Spleen (tissue), 11 donors: ENCODE measurements at regions not wholly inside any gene's neighbourhood (a gene's known extent, or its start where the extent isn't known, plus 50 kb on each side); places are given as distances from the start of the nearest gene placed in this dataset.

Experiments used
- DNase-seq: peaks from one replicate; pipeline ENCODE4 v3.0.0-alpha.2; 2020
- H3K27ac ChIP-seq, 8 donors: fragments of 200-600 bp; sonication (generic) in 7 of 8; 1 replicate in 4 of 8; 2 replicates in 4 of 8; pipeline versions ENCODE4 v1.5.0 to v1.8.0; 2016 to 2021; ENCODE audit warnings: inconsistent platforms in 4 of 8, mild to moderate bottlenecking in 4 of 8, moderate library complexity in 1 of 8
- H3K27me3 ChIP-seq, 7 donors: fragments of 200-600 bp; sonication (generic) in 6 of 7; replicated peaks in 1 of 7; 1 replicate in 4 of 7; 2 replicates in 3 of 7; pipeline versions ENCODE4 v1.5.0 to v1.8.0; 2016 to 2021; ENCODE audit warnings: inconsistent platforms in 3 of 7, mild to moderate bottlenecking in 1 of 7
- H3K36me3 ChIP-seq, 6 donors: fragments of 200-600 bp; sonication (generic) in 5 of 6; 1 replicate in 4 of 6; 2 replicates in 2 of 6; pipeline versions ENCODE4 v1.5.0 to v1.8.0; 2016 to 2021; ENCODE audit warnings: inconsistent platforms in 2 of 6
- H3K4me1 ChIP-seq, 6 donors: fragments of 200-600 bp; sonication (generic) in 5 of 6; 1 replicate in 3 of 6; 2 replicates in 3 of 6; pipeline versions ENCODE4 v1.5.0 to v1.8.0; 2016 to 2021; ENCODE audit warnings: inconsistent platforms in 3 of 6
- H3K4me3 ChIP-seq, 8 donors: fragments of 200-600 bp; sonication (generic) in 7 of 8; 1 replicate in 4 of 8; 2 replicates in 4 of 8; pipeline versions ENCODE4 v1.5.0 to v1.8.0; 2016 to 2021; ENCODE audit warnings: inconsistent platforms in 4 of 8, mild to moderate bottlenecking in 4 of 8, moderate library complexity in 2 of 8
- H3K9me3 ChIP-seq, 8 donors: fragments of 200-600 bp; sonication (generic) in 7 of 8; 1 replicate in 4 of 8; 2 replicates in 4 of 8; pipeline versions ENCODE4 v1.5.0 to v1.8.0; 2016 to 2021; ENCODE audit warnings: inconsistent platforms in 4 of 8
- CTCF ChIP-seq, 11 experiments: fragments of 200-600 bp in 7 of 11; fragments of 450-650 bp in 4 of 11; sonication (generic) in 4 of 11; IDR thresholded peaks in 8 of 11; conservative IDR thresholded peaks in 3 of 11; 1 replicate in 7 of 11; 2 replicates in 4 of 11; pipeline versions ENCODE4 v1.4.0 to v1.8.0; 2016 to 2021; ENCODE audit warnings: antibody characterized with exemption in 11 of 11, inconsistent platforms in 4 of 11, mild to moderate bottlenecking in 1 of 11
- POLR2A ChIP-seq, 3 donors: fragments of 450-650 bp; IDR thresholded peaks; one replicate each; pipeline ENCODE4 v1.5.1; 2017; ENCODE audit warnings: antibody characterized with exemption in 3 of 3, mild to moderate bottlenecking in 1 of 3
- POLR2AphosphoS5 ChIP-seq, 3 donors: sonication (generic); formaldehyde crosslinking; IDR thresholded peaks; one replicate each; pipeline ENCODE4 v1.5.1; 2017; ENCODE audit warnings: antibody characterized with exemption in 3 of 3
- WGBS, 5 donors: extraction: QIAGEN DNeasy Blood & Tissue Kit in 3 of 5; methylation state at CpG; one replicate each; pipeline versions ENCODE4 v1.1.5 to v1.1.7; 2013 to 2018; 5-methylcytosine and 5-hydroxymethylcytosine counted together
- intact Hi-C: fragments of 100-400 bp; cut with DNase I; formaldehyde crosslinking; loops from one replicate; pipeline ENCODE4 v1.15.0; 2023; ENCODE audit warnings: low total_unique reads
- donor health status: healthy with polysubstance abuse.
- donor health status: DM: no; HTN: no; CAD: no; lungs with moderate emphysema.
- donor health status: DM: no; HTN: no; CAD: no.
- donor health status: Bipolar disorder and iron deficiency.
- donor health status: healthy.
- donor health status: DM: no; HTN: no; CAD: no.
- donor health status: DM: yes; HTN: yes; CAD: no.

- intact Hi-C loops = no loop called here
Observed at GRCh38 chr2:237180987-237181386, 95.3 kb downstream of the COPS8 start.

DNA sequence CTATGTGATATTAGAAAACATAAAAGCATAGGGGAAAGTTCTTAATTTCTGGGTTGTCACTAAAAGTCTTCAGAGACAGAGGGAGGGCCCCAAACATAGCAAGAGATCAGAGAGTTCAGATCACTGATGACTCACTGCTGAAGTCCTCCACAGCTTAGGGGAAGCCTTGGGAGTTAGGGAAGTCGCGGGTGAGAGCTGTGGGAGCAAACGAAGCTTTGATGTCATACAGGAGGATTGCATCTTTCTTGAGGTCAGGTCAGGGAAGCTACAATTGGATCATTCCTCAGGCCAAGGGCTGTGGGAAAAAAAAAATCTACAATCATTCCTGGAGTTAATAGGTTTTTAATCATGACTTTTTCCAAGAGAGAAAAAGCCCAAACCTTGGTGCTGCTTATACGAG is 96.2 kb downstream of the COPS8 start:
- TF ChIP-seq POLR2AphosphoS5 (IDR thresholded peaks at IDR 0.05) (peak in 1 of 3 donors; percentile 49), CTCF (IDR thresholded peaks at IDR 0.05 in 8 of 11, conservative IDR thresholded peaks at IDR 0.05 in 3 of 11) (no peak)
- intact Hi-C loops = no loop called here
- no peaks in the 10 kb centered on the region for H3K36me3 ChIP-seq
- no peak for DNase-seq
- no peaks in the 10 kb centered on the region for H3K4me1 ChIP-seq
- H3K9me3 ChIP-seq = no peaks in the 10 kb centered on the region
- WGBS, 5 donors = 43 to 65% (median 53%) methylated on average over 4 of the region's 4 CpGs
- H3K4me3 ChIP-seq = no peak overlapping the region
- H3K27me3 ChIP-seq = peaks cover 0 to 24% (median 0%) of the 10 kb centered on the region in 7 donors
- H3K27ac ChIP-seq = peak overlapping the region in 3 of 8 donors; percentile 26 to 73 (median 30)

More at GRCh38 chr2:237180987-237181386, 95.3 kb downstream of the COPS8 start:
- no peak for TF ChIP-seq POLR2A (IDR thresholded peaks at IDR 0.05)
- no peak for TF ChIP-seq POLR2AphosphoS5 (IDR thresholded peaks at IDR 0.05)
- TF ChIP-seq CTCF (IDR thresholded peaks at IDR 0.05 in 8 of 11, conservative IDR thresholded peaks at IDR 0.05 in 3 of 11) = no peak
- Histone ChIP-seq H3K4me1 (no peaks in the 10 kb centered on the region), H3K9me3 (no peaks in the 10 kb centered on the region), H3K27ac (peak overlapping the region in 1 of 8 donors; percentile 36), H3K4me3 (no peak overlapping the region), H3K36me3 (no peaks in the 10 kb centered on the region), H3K27me3 (peaks cover 0 to 20% (median 0%) of the 10 kb centered on the region in 7 donors)
- WGBS, 5 donors = 84 to 100% (median 89%) methylated on average over 2 of the region's 2 CpGs
- no peak for DNase-seq

- Histone ChIP-seq H3K36me3 (no peaks in the 10 kb centered on the region), H3K4me3 (no peak overlapping the region), H3K27ac (peak overlapping the region in 5 of 8 donors; percentile 30 to 73 (median 40)), H3K4me1 (no peaks in the 10 kb centered on the region), H3K27me3 (peaks cover 0 to 20% (median 0%) of the 10 kb centered on the region in 7 donors), H3K9me3 (no peaks in the 10 kb centered on the region)
- intact Hi-C loops = no loop called here
- no peak for DNase-seq
- 80 to 89% (median 81%) methylated on average over 15 of the region's 15 CpGs for WGBS, 5 donors
- TF ChIP-seq POLR2AphosphoS5 (IDR thresholded peaks at IDR 0.05) (peak in 2 of 3 donors; percentile 48 to 56), POLR2A (IDR thresholded peaks at IDR 0.05) (no peak), CTCF (IDR thresholded peaks at IDR 0.05 in 8 of 11, conservative IDR thresholded peaks at IDR 0.05 in 3 of 11) (no peak)
Observed at GRCh38 chr2:237182422-237183123, 96.9 kb downstream of the COPS8 start.

- TF ChIP-seq POLR2AphosphoS5 (IDR thresholded peaks at IDR 0.05) = no peak
- no peak for TF ChIP-seq CTCF (IDR thresholded peaks at IDR 0.05 in 8 of 11, conservative IDR thresholded peaks at IDR 0.05 in 3 of 11)
- no peak for TF ChIP-seq POLR2A (IDR thresholded peaks at IDR 0.05)
- Histone ChIP-seq H3K36me3 (no peaks in the 10 kb centered on the region), H3K9me3 (no peaks in the 10 kb centered on the region), H3K27me3 (peaks cover 0 to 19% (median 0%) of the 10 kb centered on the region in 7 donors), H3K4me3 (no peak overlapping the region), H3K4me1 (no peaks in the 10 kb centered on the region), H3K27ac (no peak overlapping the region)
- DNase-seq = no peak
- WGBS, 5 donors = 84 to 93% (median 85%) methylated on average over 14 of the region's 14 CpGs
- intact Hi-C loops = no loop called here
Observed at GRCh38 chr2:237184192-237184918, 98.7 kb downstream of the COPS8 start.
